ENCODE measurements at regions not wholly inside any gene's neighbourhood (a gene's known extent, or its start where the extent isn't known, plus 50 kb on each side); places are given as distances from the start of the nearest gene placed in this dataset.

DNA sequence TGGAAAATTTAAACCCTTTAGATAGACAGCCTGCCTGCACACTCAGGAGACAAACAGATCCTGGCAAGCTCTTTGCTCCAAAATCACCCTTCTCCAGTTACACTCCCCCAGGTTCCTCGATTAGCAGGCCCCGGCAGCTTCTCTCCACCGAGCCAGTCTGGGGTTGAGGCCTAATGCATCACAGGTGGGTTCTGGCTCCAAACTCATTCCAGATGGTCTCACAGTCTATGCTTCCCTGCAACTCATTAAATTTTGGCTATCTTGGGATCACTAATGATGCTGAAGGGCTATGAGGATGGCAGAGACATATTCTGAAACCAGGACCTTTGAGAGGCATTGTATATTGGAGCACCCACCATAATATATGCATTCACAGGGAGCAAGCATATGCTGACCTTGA lies 559.8 kb upstream of the USP24 start:
- Mint-ChIP-seq H3K27ac (no peak overlapping the region), H3K4me1 (no peaks in the 10 kb centered on the region), H3K9me3 (peaks cover 16% of the 10 kb centered on the region), H3K27me3 (ENCODE audit: low read depth) (no peaks in the 10 kb centered on the region), H3K4me3 (no peak overlapping the region), H3K36me3 (no peaks in the 10 kb centered on the region)
- POLR2A ChIA-PET: no interaction called here
- no peak for ATAC-seq
- no peak for DNase-seq (ENCODE audit: low spot score)
- TF ChIP-seq SOX15 (CRISPR knock-in tag; IDR thresholded peaks at IDR 0.05): no peak
- no peak for TF ChIP-seq ZNF423 (CRISPR knock-in tag; IDR thresholded peaks at IDR 0.05)
- TF ChIP-seq, protein P1, sequence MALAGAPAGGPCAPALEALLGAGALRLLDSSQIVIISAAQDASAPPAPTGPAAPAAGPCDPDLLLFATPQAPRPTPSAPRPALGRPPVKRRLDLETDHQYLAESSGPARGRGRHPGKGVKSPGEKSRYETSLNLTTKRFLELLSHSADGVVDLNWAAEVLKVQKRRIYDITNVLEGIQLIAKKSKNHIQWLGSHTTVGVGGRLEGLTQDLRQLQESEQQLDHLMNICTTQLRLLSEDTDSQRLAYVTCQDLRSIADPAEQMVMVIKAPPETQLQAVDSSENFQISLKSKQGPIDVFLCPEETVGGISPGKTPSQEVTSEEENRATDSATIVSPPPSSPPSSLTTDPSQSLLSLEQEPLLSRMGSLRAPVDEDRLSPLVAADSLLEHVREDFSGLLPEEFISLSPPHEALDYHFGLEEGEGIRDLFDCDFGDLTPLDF (CRISPR knock-in tag; IDR thresholded peaks at IDR 0.05): no peak
- TF ChIP-seq, protein P2, sequence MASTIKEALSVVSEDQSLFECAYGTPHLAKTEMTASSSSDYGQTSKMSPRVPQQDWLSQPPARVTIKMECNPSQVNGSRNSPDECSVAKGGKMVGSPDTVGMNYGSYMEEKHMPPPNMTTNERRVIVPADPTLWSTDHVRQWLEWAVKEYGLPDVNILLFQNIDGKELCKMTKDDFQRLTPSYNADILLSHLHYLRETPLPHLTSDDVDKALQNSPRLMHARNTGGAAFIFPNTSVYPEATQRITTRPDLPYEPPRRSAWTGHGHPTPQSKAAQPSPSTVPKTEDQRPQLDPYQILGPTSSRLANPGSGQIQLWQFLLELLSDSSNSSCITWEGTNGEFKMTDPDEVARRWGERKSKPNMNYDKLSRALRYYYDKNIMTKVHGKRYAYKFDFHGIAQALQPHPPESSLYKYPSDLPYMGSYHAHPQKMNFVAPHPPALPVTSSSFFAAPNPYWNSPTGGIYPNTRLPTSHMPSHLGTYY (CRISPR knock-in tag; IDR thresholded peaks at IDR 0.05): no peak
- no peak for TF ChIP-seq TEAD4 (CRISPR knock-in tag; IDR thresholded peaks at IDR 0.05)
- no peak for TF ChIP-seq CREB1 (CRISPR knock-in tag; IDR thresholded peaks at IDR 0.05)
- TF ChIP-seq, protein P3, sequence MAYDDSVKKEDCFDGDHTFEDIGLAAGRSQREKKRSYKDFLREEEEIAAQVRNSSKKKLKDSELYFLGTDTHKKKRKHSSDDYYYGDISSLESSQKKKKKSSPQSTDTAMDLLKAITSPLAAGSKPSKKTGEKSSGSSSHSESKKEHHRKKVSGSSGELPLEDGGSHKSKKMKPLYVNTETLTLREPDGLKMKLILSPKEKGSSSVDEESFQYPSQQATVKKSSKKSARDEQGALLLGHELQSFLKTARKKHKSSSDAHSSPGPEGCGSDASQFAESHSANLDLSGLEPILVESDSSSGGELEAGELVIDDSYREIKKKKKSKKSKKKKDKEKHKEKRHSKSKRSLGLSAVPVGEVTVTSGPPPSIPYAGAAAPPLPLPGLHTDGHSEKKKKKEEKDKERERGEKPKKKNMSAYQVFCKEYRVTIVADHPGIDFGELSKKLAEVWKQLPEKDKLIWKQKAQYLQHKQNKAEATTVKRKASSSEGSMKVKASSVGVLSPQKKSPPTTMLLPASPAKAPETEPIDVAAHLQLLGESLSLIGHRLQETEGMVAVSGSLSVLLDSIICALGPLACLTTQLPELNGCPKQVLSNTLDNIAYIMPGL (CRISPR knock-in tag; IDR thresholded peaks at IDR 0.05): no peak
- TF ChIP-seq SP1 (CRISPR knock-in tag; conservative IDR thresholded peaks at IDR 0.05): no peak
- TF ChIP-seq ZNF263 (CRISPR knock-in tag; IDR thresholded peaks at IDR 0.05; ENCODE audit: low read depth): no peak
- no peak for TF ChIP-seq CBFB (CRISPR knock-in tag; IDR thresholded peaks at IDR 0.05; ENCODE audit: low read depth)
- TF ChIP-seq ZNF219 (CRISPR knock-in tag; IDR thresholded peaks at IDR 0.05; ENCODE audit: borderline replicate concordance): no peak
- no peak for TF ChIP-seq RORB (CRISPR knock-in tag; IDR thresholded peaks at IDR 0.05)
- TF ChIP-seq, protein P4, sequence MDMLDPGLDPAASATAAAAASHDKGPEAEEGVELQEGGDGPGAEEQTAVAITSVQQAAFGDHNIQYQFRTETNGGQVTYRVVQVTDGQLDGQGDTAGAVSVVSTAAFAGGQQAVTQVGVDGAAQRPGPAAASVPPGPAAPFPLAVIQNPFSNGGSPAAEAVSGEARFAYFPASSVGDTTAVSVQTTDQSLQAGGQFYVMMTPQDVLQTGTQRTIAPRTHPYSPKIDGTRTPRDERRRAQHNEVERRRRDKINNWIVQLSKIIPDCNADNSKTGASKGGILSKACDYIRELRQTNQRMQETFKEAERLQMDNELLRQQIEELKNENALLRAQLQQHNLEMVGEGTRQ (CRISPR knock-in tag; IDR thresholded peaks at IDR 0.05): no peak
- TF ChIP-seq EMX1 (CRISPR knock-in tag; IDR thresholded peaks at IDR 0.05): no peak
- no peak for TF ChIP-seq KAT7 (CRISPR knock-in tag; IDR thresholded peaks at IDR 0.05; ENCODE audit: borderline replicate concordance)
- TF ChIP-seq TCF7 (CRISPR knock-in tag; IDR thresholded peaks at IDR 0.05; ENCODE audit: low read depth): no peak
- TF ChIP-seq ESRRA (CRISPR knock-in tag; IDR thresholded peaks at IDR 0.05; ENCODE audit: borderline replicate concordance): no peak
- TF ChIP-seq ELF4 (CRISPR knock-in tag; IDR thresholded peaks at IDR 0.05; ENCODE audit: low read depth): no peak
- no peak for TF ChIP-seq OVOL2 (CRISPR knock-in tag; IDR thresholded peaks at IDR 0.05; ENCODE audit: borderline replicate concordance)
- CTCF ChIA-PET: no interaction called here

DNA sequence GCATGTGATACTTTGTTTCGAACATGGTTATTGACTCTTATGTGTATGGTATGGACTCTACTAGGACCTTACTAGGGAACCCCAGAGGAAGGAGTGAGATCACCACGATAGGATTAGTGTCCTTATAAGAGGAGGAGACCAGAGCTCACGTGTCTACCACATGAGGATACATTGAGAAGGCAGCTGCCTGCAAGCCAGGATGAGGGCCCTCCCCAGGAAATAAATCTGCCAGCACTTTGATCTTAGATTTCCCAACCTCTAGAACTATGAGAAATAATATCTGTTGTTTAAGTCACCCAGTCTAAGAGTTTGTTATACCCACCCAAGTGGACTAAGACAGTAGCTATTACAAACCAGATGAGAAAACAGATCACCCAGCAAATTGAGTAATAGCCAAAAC lies 559.3 kb upstream of the USP24 start:
- ChIA-PET CTCF (no interaction called here), POLR2A (no interaction called here)
- TF ChIP-seq FOXJ3 (CRISPR knock-in tag; IDR thresholded peaks at IDR 0.05; ENCODE audit: borderline replicate concordance): no peak
- no peak for TF ChIP-seq NFATC4 (CRISPR knock-in tag; IDR thresholded peaks at IDR 0.05)
- TF ChIP-seq HMGA2 (CRISPR knock-in tag; IDR thresholded peaks at IDR 0.05): no peak
- no peak for TF ChIP-seq ZBTB21 (CRISPR knock-in tag; IDR thresholded peaks at IDR 0.05; ENCODE audit: borderline replicate concordance)
- TF ChIP-seq, protein P5, sequence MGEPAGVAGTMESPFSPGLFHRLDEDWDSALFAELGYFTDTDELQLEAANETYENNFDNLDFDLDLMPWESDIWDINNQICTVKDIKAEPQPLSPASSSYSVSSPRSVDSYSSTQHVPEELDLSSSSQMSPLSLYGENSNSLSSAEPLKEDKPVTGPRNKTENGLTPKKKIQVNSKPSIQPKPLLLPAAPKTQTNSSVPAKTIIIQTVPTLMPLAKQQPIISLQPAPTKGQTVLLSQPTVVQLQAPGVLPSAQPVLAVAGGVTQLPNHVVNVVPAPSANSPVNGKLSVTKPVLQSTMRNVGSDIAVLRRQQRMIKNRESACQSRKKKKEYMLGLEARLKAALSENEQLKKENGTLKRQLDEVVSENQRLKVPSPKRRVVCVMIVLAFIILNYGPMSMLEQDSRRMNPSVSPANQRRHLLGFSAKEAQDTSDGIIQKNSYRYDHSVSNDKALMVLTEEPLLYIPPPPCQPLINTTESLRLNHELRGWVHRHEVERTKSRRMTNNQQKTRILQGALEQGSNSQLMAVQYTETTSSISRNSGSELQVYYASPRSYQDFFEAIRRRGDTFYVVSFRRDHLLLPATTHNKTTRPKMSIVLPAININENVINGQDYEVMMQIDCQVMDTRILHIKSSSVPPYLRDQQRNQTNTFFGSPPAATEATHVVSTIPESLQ (CRISPR knock-in tag; IDR thresholded peaks at IDR 0.05): no peak
- TF ChIP-seq, protein P6, sequence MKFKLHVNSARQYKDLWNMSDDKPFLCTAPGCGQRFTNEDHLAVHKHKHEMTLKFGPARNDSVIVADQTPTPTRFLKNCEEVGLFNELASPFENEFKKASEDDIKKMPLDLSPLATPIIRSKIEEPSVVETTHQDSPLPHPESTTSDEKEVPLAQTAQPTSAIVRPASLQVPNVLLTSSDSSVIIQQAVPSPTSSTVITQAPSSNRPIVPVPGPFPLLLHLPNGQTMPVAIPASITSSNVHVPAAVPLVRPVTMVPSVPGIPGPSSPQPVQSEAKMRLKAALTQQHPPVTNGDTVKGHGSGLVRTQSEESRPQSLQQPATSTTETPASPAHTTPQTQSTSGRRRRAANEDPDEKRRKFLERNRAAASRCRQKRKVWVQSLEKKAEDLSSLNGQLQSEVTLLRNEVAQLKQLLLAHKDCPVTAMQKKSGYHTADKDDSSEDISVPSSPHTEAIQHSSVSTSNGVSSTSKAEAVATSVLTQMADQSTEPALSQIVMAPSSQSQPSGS (CRISPR knock-in tag; IDR thresholded peaks at IDR 0.05; ENCODE audit: borderline replicate concordance, low read depth): no peak
- no peak for DNase-seq (ENCODE audit: low spot score)
- Mint-ChIP-seq H3K4me3 (no peak overlapping the region), H3K27me3 (ENCODE audit: low read depth) (no peaks in the 10 kb centered on the region), H3K27ac (no peak overlapping the region), H3K9me3 (peaks cover 13% of the 10 kb centered on the region), H3K4me1 (no peaks in the 10 kb centered on the region), H3K36me3 (no peaks in the 10 kb centered on the region)
- ATAC-seq: no peak
